ENCODE measurements at regions not wholly inside any gene's neighbourhood (a gene's known extent, or its start where the extent isn't known, plus 50 kb on each side); places are given as distances from the start of the nearest gene placed in this dataset.

DNA sequence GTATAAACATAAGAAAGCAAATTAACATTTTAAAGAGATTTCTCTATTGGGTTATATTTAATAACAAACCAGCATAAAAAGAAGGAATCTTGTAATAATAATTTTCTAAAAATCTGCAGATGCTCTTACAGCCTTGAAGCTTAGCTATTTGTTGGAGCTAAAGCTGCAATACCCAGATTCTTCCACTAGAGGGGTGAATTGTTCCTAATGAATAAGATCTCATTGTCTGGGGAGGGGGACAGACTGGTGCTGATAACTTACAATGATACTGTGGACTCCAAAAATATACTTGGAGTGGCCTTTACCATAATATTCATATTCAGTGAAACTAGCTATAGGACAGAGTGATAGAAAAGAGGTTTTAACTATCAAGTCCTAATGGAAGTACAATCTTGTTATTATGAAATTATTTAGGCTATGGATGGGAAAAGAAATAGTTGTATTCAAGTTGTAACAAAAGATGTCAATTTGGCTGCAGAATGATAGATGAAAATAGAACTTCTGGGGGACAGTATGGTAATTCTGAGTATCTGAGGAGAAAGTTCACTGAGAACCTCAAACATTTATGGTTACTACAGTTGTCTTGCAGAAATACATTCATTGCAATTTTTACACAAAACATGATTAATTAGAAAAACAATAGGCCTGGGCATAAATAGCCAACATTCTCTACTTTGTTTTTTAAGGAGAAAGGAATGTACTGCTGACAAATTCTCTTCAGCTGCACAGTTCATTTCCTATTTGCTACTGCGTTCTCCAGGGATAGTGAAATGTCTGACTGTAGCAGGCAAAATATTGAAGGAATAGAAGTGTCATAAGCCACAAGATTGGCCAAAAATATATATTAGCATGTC is 443.3 kb downstream of the GBA3 start:
- TF ChIP-seq POLR2A (IDR thresholded peaks at IDR 0.05) = no peak
- TF ChIP-seq, protein P1, sequence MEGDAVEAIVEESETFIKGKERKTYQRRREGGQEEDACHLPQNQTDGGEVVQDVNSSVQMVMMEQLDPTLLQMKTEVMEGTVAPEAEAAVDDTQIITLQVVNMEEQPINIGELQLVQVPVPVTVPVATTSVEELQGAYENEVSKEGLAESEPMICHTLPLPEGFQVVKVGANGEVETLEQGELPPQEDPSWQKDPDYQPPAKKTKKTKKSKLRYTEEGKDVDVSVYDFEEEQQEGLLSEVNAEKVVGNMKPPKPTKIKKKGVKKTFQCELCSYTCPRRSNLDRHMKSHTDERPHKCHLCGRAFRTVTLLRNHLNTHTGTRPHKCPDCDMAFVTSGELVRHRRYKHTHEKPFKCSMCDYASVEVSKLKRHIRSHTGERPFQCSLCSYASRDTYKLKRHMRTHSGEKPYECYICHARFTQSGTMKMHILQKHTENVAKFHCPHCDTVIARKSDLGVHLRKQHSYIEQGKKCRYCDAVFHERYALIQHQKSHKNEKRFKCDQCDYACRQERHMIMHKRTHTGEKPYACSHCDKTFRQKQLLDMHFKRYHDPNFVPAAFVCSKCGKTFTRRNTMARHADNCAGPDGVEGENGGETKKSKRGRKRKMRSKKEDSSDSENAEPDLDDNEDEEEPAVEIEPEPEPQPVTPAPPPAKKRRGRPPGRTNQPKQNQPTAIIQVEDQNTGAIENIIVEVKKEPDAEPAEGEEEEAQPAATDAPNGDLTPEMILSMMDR (IDR thresholded peaks at IDR 0.05) = peak; percentile 58 to 78 (median 74)
